ENCODE measurements at regions not wholly inside any gene's neighbourhood (a gene's known extent, or its start where the extent isn't known, plus 50 kb on each side); places are given as distances from the start of the nearest gene placed in this dataset.
"Not testable (repeated sequence)": the region's sequence is repeated elsewhere in the genome, so short reads cannot be mapped to it uniquely, and the experiment has no call there.

DNA sequence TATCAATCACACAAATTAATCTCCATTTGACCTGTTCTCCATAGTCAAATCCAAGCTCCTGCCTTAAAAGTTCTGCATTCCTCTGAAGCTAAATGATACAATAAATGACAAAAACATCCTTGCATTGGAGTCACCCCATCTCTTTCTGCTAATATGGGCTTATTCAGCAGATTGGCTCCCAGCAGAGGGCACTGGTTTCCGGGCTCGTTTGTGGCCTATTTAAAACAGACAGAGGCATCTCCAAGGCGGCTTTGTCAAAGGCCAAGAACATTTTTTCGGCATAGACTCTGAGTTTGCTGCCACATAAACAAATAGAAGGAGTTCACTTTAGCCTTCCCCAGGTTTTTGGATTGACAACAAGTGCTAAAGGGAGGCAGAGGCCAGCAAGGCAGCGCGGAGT is 204.4 kb upstream of the RASGRP1 start:
- DNase-seq = no peak
- Histone ChIP-seq H3K9ac (ENCODE audit: insufficient read depth, low read length, poor library complexity, severe bottlenecking) (no peak overlapping the region), H3K36me3 (replicated peaks in 1 of 2; ENCODE audit: control insufficient read depth in 1 of 2, insufficient read depth in 2 of 2, low read length in 2 of 2) (no peaks in the 10 kb centered on the region), H3K27ac (ENCODE audit: low read depth in 1 of 2, low read length in 2 of 2) (no peak overlapping the region), H3K4me2 (replicated peaks; ENCODE audit: extremely low read depth, low read length, poor library complexity, severe bottlenecking) (no peak overlapping the region), H3K4me1 (ENCODE audit: control insufficient read depth in 1 of 2, insufficient read depth in 2 of 2, low read length in 2 of 2) (no peaks in the 10 kb centered on the region), H3K4me3 (replicated peaks in 1 of 3; ENCODE audit: low read depth in 2 of 3, low read length in 3 of 3) (no peak overlapping the region), H3K79me2 (ENCODE audit: insufficient read depth, low read length) (no peaks in the 10 kb centered on the region), H3K27me3 (ENCODE audit: control insufficient read depth in 2 of 2, insufficient read depth in 2 of 2, low read length in 2 of 2) (no peaks in the 10 kb centered on the region), H2AFZ (ENCODE audit: insufficient read depth, low read depth, low read length, poor library complexity, severe bottlenecking) (no peak overlapping the region), H3K9me3 (replicated peaks in 1 of 2; ENCODE audit: control insufficient read depth in 1 of 2, insufficient read depth in 1 of 2, low read length in 2 of 2) (no peaks in the 10 kb centered on the region), H4K20me1 (ENCODE audit: insufficient read depth, low read length) (no peaks in the 10 kb centered on the region)
- H3K36me3 Mint-ChIP-seq = no peaks in the 10 kb centered on the region
- TF ChIP-seq, protein P1, sequence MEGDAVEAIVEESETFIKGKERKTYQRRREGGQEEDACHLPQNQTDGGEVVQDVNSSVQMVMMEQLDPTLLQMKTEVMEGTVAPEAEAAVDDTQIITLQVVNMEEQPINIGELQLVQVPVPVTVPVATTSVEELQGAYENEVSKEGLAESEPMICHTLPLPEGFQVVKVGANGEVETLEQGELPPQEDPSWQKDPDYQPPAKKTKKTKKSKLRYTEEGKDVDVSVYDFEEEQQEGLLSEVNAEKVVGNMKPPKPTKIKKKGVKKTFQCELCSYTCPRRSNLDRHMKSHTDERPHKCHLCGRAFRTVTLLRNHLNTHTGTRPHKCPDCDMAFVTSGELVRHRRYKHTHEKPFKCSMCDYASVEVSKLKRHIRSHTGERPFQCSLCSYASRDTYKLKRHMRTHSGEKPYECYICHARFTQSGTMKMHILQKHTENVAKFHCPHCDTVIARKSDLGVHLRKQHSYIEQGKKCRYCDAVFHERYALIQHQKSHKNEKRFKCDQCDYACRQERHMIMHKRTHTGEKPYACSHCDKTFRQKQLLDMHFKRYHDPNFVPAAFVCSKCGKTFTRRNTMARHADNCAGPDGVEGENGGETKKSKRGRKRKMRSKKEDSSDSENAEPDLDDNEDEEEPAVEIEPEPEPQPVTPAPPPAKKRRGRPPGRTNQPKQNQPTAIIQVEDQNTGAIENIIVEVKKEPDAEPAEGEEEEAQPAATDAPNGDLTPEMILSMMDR (IDR thresholded peaks at IDR 0.05) = no peak
- H3K27ac Mint-ChIP-seq = no peak overlapping the region
- 76% methylated on average over 6 of the region's 6 CpGs for WGBS (ENCODE audit: insufficient coverage)
- no peak overlapping the region for H3K4me3 Mint-ChIP-seq
- no peaks in the 10 kb centered on the region for H3K4me1 Mint-ChIP-seq
- H3K9me3 Mint-ChIP-seq = peaks cover 0 to 2% (median 0%) of the 10 kb centered on the region in 7 donors
- intact Hi-C loops (cut with micrococcal nuclease) = no loop called here
- peaks cover 0 to 5% (median 3%) of the 10 kb centered on the region in 3 donors for H3K27me3 Mint-ChIP-seq (ENCODE audit: low read depth in 3 of 3)

DNA sequence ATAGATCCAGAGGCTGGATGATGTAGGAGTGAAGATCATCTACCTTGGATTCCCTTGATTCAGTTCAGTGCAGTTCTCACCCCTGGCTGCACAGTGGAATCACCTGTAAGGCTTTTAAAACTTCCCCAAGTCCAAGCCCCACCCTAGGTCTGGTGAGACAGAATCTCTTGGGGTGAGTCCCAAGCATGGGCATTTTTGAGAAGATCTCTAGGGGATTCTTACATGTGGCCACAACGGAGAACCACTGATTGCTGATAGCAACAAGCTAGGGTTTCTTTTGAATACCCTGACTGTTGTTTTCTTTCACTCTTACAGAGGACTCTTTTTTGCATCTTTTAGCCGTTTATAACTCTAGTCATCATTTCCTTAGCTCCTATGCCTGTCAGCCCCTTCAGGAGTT is 204.9 kb upstream of the RASGRP1 start:
- no peaks in the 10 kb centered on the region for H4K20me1 ChIP-seq (ENCODE audit: insufficient read depth, low read length)
- no peak overlapping the region for H3K27ac ChIP-seq (ENCODE audit: low read depth in 1 of 2, low read length in 2 of 2)
- Mint-ChIP-seq H3K27ac (no peak overlapping the region), H3K9me3 (peaks cover 0 to 3% (median 1%) of the 10 kb centered on the region in 7 donors), H3K4me3 (no peak overlapping the region), H3K36me3 (no peaks in the 10 kb centered on the region), H3K27me3 (ENCODE audit: low read depth in 3 of 3) (peaks cover 0 to 5% (median 3%) of the 10 kb centered on the region in 3 donors), H3K4me1 (no peaks in the 10 kb centered on the region)
- intact Hi-C loops (cut with micrococcal nuclease) = no loop called here
- no peak overlapping the region for H3K9ac ChIP-seq (ENCODE audit: insufficient read depth, low read length, poor library complexity, severe bottlenecking)
- no peak for DNase-seq
- no peaks in the 10 kb centered on the region for H3K79me2 ChIP-seq (ENCODE audit: insufficient read depth, low read length)
- no peaks in the 10 kb centered on the region for H3K27me3 ChIP-seq (ENCODE audit: control insufficient read depth in 2 of 2, insufficient read depth in 2 of 2, low read length in 2 of 2)
- H2AFZ ChIP-seq (ENCODE audit: insufficient read depth, low read depth, low read length, poor library complexity, severe bottlenecking) = no peak overlapping the region
- TF ChIP-seq, protein P1 (IDR thresholded peaks at IDR 0.05) = no peak
- H3K9me3 ChIP-seq (replicated peaks in 1 of 2; ENCODE audit: control insufficient read depth in 1 of 2, insufficient read depth in 1 of 2, low read length in 2 of 2) = no peaks in the 10 kb centered on the region
- H3K36me3 ChIP-seq (replicated peaks in 1 of 2; ENCODE audit: control insufficient read depth in 1 of 2, insufficient read depth in 2 of 2, low read length in 2 of 2) = no peaks in the 10 kb centered on the region
- WGBS (ENCODE audit: insufficient coverage) = 60% methylated on average over 2 of the region's 2 CpGs
- H3K4me3 ChIP-seq (replicated peaks in 1 of 3; ENCODE audit: low read depth in 2 of 3, low read length in 3 of 3) = no peak overlapping the region
- H3K4me1 ChIP-seq (ENCODE audit: control insufficient read depth in 1 of 2, insufficient read depth in 2 of 2, low read length in 2 of 2) = no peaks in the 10 kb centered on the region
- H3K4me2 ChIP-seq (replicated peaks; ENCODE audit: extremely low read depth, low read length, poor library complexity, severe bottlenecking) = no peak overlapping the region

DNA sequence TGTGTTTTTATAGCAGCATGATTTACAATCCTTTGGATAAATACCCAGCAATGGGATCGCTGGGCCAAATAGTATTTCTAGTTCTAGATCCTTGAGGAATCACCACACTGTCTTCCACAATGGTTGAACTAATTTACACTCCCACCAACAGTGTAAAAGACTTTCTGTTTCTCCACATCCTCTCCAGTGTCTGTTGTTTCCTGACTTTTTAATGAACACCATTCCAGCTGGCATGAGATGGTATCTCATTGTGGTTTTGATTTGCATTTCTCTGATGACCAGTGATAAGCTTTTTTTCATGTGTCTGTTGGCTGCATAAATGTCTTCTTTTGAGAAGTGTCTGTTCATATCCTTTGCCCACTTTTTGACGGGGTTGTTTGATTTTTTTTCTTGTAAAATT is 209.5 kb upstream of the RASGRP1 start:
- H3K27ac ChIP-seq (ENCODE audit: low read depth in 1 of 2, low read length in 2 of 2); intact Hi-C loops (cut with micrococcal nuclease); H3K27me3 Mint-ChIP-seq (ENCODE audit: low read depth in 3 of 3); H3K4me1 ChIP-seq (ENCODE audit: control insufficient read depth in 1 of 2, insufficient read depth in 2 of 2, low read length in 2 of 2); H3K27me3 ChIP-seq (ENCODE audit: control insufficient read depth in 2 of 2, insufficient read depth in 2 of 2, low read length in 2 of 2); H3K36me3 Mint-ChIP-seq; H3K36me3 ChIP-seq (replicated peaks in 1 of 2; ENCODE audit: control insufficient read depth in 1 of 2, insufficient read depth in 2 of 2, low read length in 2 of 2); H3K79me2 ChIP-seq (ENCODE audit: insufficient read depth, low read length); H3K9ac ChIP-seq (ENCODE audit: insufficient read depth, low read length, poor library complexity, severe bottlenecking); H3K4me3 ChIP-seq (replicated peaks in 1 of 3; ENCODE audit: low read depth in 2 of 3, low read length in 3 of 3); H3K4me2 ChIP-seq (replicated peaks; ENCODE audit: extremely low read depth, low read length, poor library complexity, severe bottlenecking); H3K4me3 Mint-ChIP-seq; H3K4me1 Mint-ChIP-seq; H4K20me1 ChIP-seq (ENCODE audit: insufficient read depth, low read length); DNase-seq; H3K27ac Mint-ChIP-seq; H2AFZ ChIP-seq (ENCODE audit: insufficient read depth, low read depth, low read length, poor library complexity, severe bottlenecking); H3K9me3 ChIP-seq (replicated peaks in 1 of 2; ENCODE audit: control insufficient read depth in 1 of 2, insufficient read depth in 1 of 2, low read length in 2 of 2): not testable (repeated sequence)
- H3K9me3 Mint-ChIP-seq = peaks cover 3 to 13% (median 7%) of the 10 kb centered on the region in 7 donors
- WGBS (ENCODE audit: insufficient coverage) = no CpG with 5 or more reads among the region's 2 CpGs
